PC-9 (cell line): ENCODE measurements at regions not wholly inside any gene's neighbourhood (a gene's known extent, or its start where the extent isn't known, plus 50 kb on each side); places are given as distances from the start of the nearest gene placed in this dataset.

Experiments
- BruUV-seq: library from RNA; stranded (reverse); fragments of 400-500 nt; replicated peaks from 2 replicates; lab custom pipeline; 2021; lab: Mats Ljungman, UMichigan
- CTCF ChIA-PET: fragments of 300-600 bp; sonication (Branson Sonifier 250); formaldehyde crosslinking; loops from one replicate; lab custom pipeline; 2022; ENCODE audit warnings: antibody characterized with exemption; lab: Charles Lee
- POLR2A ChIA-PET: fragments of 300-600 bp; sonication (Branson Sonifier 250); formaldehyde crosslinking; loops from one replicate; lab custom pipeline; 2022; ENCODE audit warnings: antibody characterized with exemption; ENCODE audit not compliant: unreplicated experiment; lab: Charles Lee
- DNase-seq, 2 experiments: peaks; one replicate each; pipeline versions ENCODE4 v3.0.0 to v3.0.0-alpha.2; 2015 to 2022; ENCODE audit warnings: mixed read lengths in 1 of 2
- H2AFZ ChIP-seq: fragments of 200-600 bp; sonication (generic); 2 replicates; pipeline ENCODE4 v1.8.1; 2017; ENCODE audit warnings: antibody characterized with exemption
- H3F3A ChIP-seq: fragments of 200-600 bp; sonication (generic); 2 replicates; pipeline ENCODE4 v1.8.1; 2017; ENCODE audit warnings: antibody characterized with exemption, mild to moderate bottlenecking, low read depth; ENCODE audit not compliant: insufficient read depth
- H3K27ac ChIP-seq: fragments of 200-600 bp; sonication (generic); 2 replicates; pipeline ENCODE4 v1.6.1; 2016; ENCODE audit warnings: mixed run types
- H3K27me3 ChIP-seq: fragments of 200-600 bp; sonication (generic); 2 replicates; pipeline ENCODE4 v1.6.1; 2016; ENCODE audit warnings: low read depth, mixed run types; ENCODE audit not compliant: insufficient read depth
- H3K36me3 ChIP-seq: fragments of 200-600 bp; sonication (generic); 2 replicates; pipeline ENCODE4 v1.6.1; 2016; ENCODE audit warnings: low read depth, mixed run types
- H3K4me1 ChIP-seq: fragments of 200-600 bp; sonication (generic); replicated peaks from 2 replicates; pipeline ENCODE4 v1.6.1; 2016; ENCODE audit warnings: mixed run types; ENCODE audit not compliant: insufficient read depth
- H3K4me2 ChIP-seq: fragments of 200-600 bp; sonication (generic); 2 replicates; pipeline ENCODE4 v1.6.1; 2017; ENCODE audit warnings: mixed run types
- H3K4me3 ChIP-seq: fragments of 200-600 bp; sonication (generic); 2 replicates; pipeline ENCODE4 v1.6.1; 2016; ENCODE audit warnings: mixed run types
- H3K79me2 ChIP-seq: fragments of 200-600 bp; sonication (generic); 2 replicates; pipeline ENCODE4 v1.6.1; 2017; ENCODE audit warnings: low read depth, mixed run types
- H3K9me2 ChIP-seq: fragments of 200-600 bp; sonication (generic); 2 replicates; pipeline ENCODE4 v1.8.1; 2017; ENCODE audit warnings: mild to moderate bottlenecking; ENCODE audit not compliant: insufficient read depth
- H3K9me3 ChIP-seq: fragments of 200-600 bp; sonication (generic); 2 replicates; pipeline ENCODE4 v1.8.1; 2016; ENCODE audit warnings: low read depth; ENCODE audit not compliant: insufficient read depth
- H4K20me1 ChIP-seq: fragments of 200-600 bp; sonication (generic); 2 replicates; pipeline ENCODE4 v1.8.1; 2017; ENCODE audit not compliant: insufficient read depth
- CTCF ChIP-seq: fragments of 200-600 bp; sonication (generic); conservative IDR thresholded peaks from 2 replicates; pipeline ENCODE4 v1.6.1; 2017; ENCODE audit warnings: mixed run types, antibody characterized with exemption, mild to moderate bottlenecking, moderate library complexity
- EZH2 ChIP-seq: fragments of 200-600 bp; sonication (generic); IDR thresholded peaks from 2 replicates; pipeline ENCODE4 v1.8.0; 2017; ENCODE audit warnings: antibody characterized with exemption, low read depth
- intact Hi-C: fragments of 100-400 bp; cut with micrococcal nuclease; formaldehyde crosslinking; loops from one replicate; pipeline ENCODE4 v1.10.0; 2022; ENCODE audit not compliant: unreplicated experiment

- intact Hi-C loops, result no loop called here
- no peaks in the 10 kb centered on the region for H3K79me2 ChIP-seq
- H3K4me1 ChIP-seq, result no peaks in the 10 kb centered on the region
- no TSS peak for BruUV-seq
- CTCF ChIA-PET, result no interaction called here
- H3F3A ChIP-seq, result no peaks in the 10 kb centered on the region
- H3K27me3 ChIP-seq, result peaks cover 15% of the 10 kb centered on the region
- POLR2A ChIA-PET, result no interaction called here
- H3K9me2 ChIP-seq, result no peaks in the 10 kb centered on the region
- H2AFZ ChIP-seq, result no peak overlapping the region
- H3K4me2 ChIP-seq, result no peak overlapping the region
- TF ChIP-seq CTCF (no peak), EZH2 (no peak)
- H3K4me3 ChIP-seq, result no peak overlapping the region
- no peaks in the 10 kb centered on the region for H4K20me1 ChIP-seq
- DNase-seq, result no peak
- H3K9me3 ChIP-seq, result no peaks in the 10 kb centered on the region
- no peak overlapping the region for H3K27ac ChIP-seq
- no peaks in the 10 kb centered on the region for H3K36me3 ChIP-seq
These were observed 67.4 kb upstream of the DBX1 start for GRCh38 chr11:20227631-20228030.

GRCh38 chr11:20226933-20227332 lies 66.7 kb upstream of the DBX1 start:
- Histone ChIP-seq H3K27ac (no peak overlapping the region), H3K4me1 (no peaks in the 10 kb centered on the region), H3F3A (no peaks in the 10 kb centered on the region), H3K36me3 (no peaks in the 10 kb centered on the region), H3K27me3 (peaks cover 21% of the 10 kb centered on the region), H3K4me3 (no peak overlapping the region), H4K20me1 (no peaks in the 10 kb centered on the region), H3K79me2 (no peaks in the 10 kb centered on the region), H2AFZ (no peak overlapping the region), H3K9me2 (no peaks in the 10 kb centered on the region), H3K9me3 (no peaks in the 10 kb centered on the region), H3K4me2 (no peak overlapping the region)
- ChIA-PET CTCF (no interaction called here), POLR2A (no interaction called here)
- no TSS peak for BruUV-seq
- intact Hi-C loops, result no loop called here
- no peak for TF ChIP-seq CTCF
- TF ChIP-seq EZH2, result no peak
- no peak for DNase-seq

- peaks cover 47% of the 10 kb centered on the region for H3K27me3 ChIP-seq
- no TSS peak for BruUV-seq
- DNase-seq, result no peak
- ChIA-PET POLR2A (no interaction called here), CTCF (no interaction called here)
- no peaks in the 10 kb centered on the region for H3K9me3 ChIP-seq
- H3F3A ChIP-seq, result no peaks in the 10 kb centered on the region
- no peaks in the 10 kb centered on the region for H4K20me1 ChIP-seq
- TF ChIP-seq EZH2 (no peak), CTCF (no peak)
- no peak overlapping the region for H3K27ac ChIP-seq
- H2AFZ ChIP-seq, result no peak overlapping the region
- no peaks in the 10 kb centered on the region for H3K36me3 ChIP-seq
- H3K4me3 ChIP-seq, result no peak overlapping the region
- no peaks in the 10 kb centered on the region for H3K4me1 ChIP-seq
- H3K4me2 ChIP-seq, result no peak overlapping the region
- intact Hi-C loops, result no loop called here
- H3K79me2 ChIP-seq, result no peaks in the 10 kb centered on the region
- H3K9me2 ChIP-seq, result no peaks in the 10 kb centered on the region
These were observed 61.3 kb upstream of the DBX1 start for GRCh38 chr11:20221566-20221965.
